GM12874 (cell line): ENCODE measurements at regions not wholly inside any gene's neighbourhood (a gene's known extent, or its start where the extent isn't known, plus 50 kb on each side); places are given as distances from the start of the nearest gene placed in this dataset.

Source experiments
- TF ChIP-seq, protein P1 (sequence below): IDR thresholded peaks from 2 replicates; pipeline ENCODE4 v1.5.1; 2011; ENCODE audit warnings: low read depth, mild to moderate bottlenecking, control low read depth, low read length, moderate library complexity; ENCODE audit not compliant: insufficient read depth

DNA sequence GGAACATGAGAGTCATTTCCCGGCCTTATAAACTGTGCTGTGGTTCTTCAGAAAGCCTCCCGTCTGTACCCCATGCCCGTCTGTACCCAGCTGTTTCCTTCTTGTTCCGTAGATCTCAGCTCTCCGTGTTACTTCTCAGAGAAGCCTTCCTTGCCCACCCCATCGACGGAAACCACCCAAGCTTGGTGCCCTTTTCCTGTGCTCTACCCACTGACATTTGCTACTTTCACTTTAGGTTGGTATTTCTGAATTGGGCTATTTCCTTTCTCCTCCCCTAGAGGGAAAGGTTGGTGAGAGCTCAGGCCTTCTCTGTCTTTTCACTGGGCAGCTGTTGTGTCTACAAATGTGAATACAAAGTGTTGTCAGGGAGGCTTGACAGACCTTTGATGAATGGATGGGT, 764.5 kb upstream of the ADAMTS16 start:
- TF ChIP-seq, protein P1, sequence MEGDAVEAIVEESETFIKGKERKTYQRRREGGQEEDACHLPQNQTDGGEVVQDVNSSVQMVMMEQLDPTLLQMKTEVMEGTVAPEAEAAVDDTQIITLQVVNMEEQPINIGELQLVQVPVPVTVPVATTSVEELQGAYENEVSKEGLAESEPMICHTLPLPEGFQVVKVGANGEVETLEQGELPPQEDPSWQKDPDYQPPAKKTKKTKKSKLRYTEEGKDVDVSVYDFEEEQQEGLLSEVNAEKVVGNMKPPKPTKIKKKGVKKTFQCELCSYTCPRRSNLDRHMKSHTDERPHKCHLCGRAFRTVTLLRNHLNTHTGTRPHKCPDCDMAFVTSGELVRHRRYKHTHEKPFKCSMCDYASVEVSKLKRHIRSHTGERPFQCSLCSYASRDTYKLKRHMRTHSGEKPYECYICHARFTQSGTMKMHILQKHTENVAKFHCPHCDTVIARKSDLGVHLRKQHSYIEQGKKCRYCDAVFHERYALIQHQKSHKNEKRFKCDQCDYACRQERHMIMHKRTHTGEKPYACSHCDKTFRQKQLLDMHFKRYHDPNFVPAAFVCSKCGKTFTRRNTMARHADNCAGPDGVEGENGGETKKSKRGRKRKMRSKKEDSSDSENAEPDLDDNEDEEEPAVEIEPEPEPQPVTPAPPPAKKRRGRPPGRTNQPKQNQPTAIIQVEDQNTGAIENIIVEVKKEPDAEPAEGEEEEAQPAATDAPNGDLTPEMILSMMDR: no peak

DNA sequence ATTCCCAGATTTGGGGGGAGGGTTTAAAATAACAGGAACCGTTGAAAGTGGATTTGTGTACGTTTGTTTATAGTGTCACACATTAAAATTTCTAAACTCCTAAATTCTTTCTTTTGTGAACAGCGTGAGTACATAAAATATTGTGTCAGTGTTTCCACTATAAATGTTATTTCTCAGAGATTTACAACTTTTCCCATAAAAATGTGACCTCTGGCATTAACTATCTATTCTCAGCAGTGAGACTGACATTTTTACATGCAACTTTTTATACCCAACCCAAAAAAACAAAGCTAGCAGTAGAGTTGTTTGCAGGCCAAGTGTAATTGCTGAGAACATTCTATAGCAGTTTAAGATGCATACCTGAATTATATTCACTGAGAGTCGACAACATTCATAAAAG, 757.0 kb upstream of the ADAMTS16 start:
- TF ChIP-seq, protein P1: no peak

DNA sequence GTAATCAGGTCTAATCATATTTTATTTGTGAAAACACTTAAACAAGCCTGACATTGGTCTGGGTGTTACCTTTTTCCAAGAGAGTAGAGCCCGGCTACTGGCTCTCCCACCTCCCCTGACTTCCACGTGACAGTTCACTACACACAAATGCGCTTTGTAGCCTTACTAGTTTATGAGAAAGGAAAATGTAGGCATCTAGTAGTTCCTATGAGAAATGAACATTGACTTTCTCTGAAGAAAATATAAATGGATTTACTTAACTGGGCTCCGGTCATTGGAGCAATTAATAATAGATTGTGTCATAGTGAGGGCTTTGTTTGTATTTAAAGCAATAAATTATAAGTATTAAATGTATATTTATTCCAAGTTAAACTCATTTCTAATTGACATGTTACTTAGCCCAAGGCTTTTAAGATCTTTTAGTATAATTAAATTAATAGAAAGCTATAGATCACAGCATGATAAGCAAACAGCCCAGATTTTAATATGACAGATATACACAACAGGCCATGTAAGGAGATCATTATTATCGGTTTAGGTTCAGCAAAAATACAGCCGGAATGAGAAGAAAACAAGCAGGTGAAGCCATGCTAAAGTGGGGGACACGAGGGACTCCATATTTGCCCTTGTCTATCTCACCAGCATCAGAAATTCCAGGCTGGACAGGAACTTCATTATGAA, 756.5 kb upstream of the ADAMTS16 start:
- TF ChIP-seq, protein P1: no peak

DNA sequence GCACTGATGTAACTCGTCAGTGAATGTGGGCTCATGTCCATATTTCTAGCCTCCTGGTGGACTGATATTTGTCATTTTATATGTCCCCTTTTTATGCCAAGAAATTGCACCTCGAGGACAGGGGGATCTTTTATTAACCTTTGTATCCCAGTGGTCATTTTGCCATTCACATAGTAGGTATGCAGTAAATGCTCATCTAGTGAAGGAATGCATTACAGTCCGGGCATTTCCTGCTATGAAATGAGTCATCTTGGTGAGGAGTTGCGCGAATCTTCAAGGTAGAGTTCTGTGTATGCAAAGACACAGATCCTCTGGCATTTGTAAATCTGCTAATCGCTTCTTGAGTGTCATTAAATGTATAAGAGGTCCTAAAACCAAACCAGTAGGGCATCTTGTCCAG, 755.5 kb upstream of the ADAMTS16 start:
- TF ChIP-seq, protein P1: no peak

DNA sequence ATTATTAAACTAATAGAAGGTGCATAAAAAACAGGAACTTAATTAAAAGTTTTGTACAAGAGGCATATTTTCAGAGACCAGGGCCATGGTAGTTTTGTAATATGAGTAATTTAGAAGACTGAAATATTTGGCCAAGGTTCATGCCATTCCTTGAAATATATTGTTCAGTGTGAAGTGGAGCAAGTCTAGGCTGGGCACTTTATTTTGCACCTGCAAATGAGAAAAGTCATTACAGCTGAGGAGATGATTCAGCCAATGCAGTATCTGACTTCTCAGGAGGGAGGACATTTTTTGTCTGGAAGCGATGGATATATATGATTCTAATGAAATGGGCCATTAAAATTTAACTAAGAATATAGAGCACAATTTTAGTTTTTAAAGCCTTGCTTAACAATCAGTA, 754.0 kb upstream of the ADAMTS16 start:
- TF ChIP-seq, protein P1: no peak

DNA sequence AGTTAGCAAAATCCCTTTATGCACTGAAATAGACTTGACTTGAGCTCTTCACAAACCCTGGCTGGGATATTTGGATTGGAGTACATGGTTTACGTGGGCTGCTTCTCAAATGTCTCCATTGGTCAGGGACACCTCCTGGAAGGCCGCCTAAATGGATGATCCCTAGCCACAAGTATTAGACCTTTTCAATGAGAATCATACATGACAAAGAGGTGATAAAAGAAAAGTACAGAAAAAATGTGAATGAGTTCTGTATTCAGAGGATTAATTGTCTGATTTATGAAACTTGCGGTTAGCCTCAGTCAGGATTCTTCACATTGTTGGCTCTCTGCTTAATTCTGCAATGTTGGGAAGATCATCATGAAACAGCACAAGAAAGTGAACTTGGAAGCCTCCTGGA, 752.8 kb upstream of the ADAMTS16 start:
- TF ChIP-seq, protein P1: no peak

DNA sequence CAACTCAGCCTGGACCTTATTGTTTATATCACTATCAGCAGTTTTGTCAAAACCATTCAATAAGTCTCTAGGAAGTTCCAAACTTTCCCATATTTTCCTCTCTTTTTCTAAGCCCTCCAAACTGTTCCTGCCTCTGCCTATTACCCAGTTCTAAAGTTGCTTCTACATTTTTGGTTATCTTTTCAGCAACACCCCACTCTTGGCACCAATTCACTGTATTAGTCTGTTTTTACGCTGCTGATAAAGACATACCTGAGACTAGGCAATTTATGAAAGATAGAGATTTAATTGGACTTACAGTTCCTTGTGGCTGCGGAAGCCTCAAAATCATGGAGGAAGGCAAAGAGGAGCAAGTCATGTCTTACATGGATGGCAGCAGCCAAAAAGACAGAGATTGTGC, 744.4 kb upstream of the ADAMTS16 start:
- TF ChIP-seq, protein P1: no peak
